Gastrocnemius medialis (tissue), 4 donors: ENCODE measurements at regions not wholly inside any gene's neighbourhood (a gene's known extent, or its start where the extent isn't known, plus 50 kb on each side); places are given as distances from the start of the nearest gene placed in this dataset.

ENCODE experiments used
- POLR2A ChIP-seq, 2 donors: fragments of 450-650 bp; IDR thresholded peaks; one replicate each; pipeline ENCODE4 v1.6.1; 2017; ENCODE audit warnings: antibody characterized with exemption in 2 of 2, mild to moderate bottlenecking in 2 of 2, moderate library complexity in 2 of 2
- TF ChIP-seq, protein P1 (sequence below), 5 experiments: fragments of 450-650 bp in 3 of 5; fragments of 200-600 bp in 2 of 5; sonication (generic) in 2 of 5; IDR thresholded peaks in 4 of 5; conservative IDR thresholded peaks in 1 of 5; 1 replicate in 4 of 5; 2 replicates in 1 of 5; pipeline ENCODE4 v1.5.1; 2016 to 2019; ENCODE audit warnings: antibody characterized with exemption in 5 of 5, mild to moderate bottlenecking in 3 of 5, moderate library complexity in 3 of 5

DNA sequence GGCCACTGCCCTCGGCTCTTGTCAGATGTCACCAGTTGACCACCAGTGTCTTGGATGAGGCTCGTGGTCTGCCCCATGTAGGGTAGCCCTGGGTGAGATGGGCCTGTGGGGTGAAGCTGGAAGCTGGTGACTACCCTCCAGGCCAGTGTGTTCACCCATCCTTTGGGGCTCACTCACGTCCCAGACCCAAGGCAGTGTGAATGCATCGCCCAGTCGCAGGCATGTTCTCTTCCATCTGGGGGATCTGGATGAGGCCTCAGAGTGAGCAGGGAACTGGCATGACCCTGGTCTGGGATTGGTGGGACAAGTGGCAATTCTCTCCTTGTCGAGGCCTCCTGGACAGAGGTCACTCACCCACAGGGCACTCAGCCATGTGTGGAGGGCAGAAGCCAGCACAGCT, 120.1 kb upstream of the PHACTR3 start:
- TF ChIP-seq, protein P1, sequence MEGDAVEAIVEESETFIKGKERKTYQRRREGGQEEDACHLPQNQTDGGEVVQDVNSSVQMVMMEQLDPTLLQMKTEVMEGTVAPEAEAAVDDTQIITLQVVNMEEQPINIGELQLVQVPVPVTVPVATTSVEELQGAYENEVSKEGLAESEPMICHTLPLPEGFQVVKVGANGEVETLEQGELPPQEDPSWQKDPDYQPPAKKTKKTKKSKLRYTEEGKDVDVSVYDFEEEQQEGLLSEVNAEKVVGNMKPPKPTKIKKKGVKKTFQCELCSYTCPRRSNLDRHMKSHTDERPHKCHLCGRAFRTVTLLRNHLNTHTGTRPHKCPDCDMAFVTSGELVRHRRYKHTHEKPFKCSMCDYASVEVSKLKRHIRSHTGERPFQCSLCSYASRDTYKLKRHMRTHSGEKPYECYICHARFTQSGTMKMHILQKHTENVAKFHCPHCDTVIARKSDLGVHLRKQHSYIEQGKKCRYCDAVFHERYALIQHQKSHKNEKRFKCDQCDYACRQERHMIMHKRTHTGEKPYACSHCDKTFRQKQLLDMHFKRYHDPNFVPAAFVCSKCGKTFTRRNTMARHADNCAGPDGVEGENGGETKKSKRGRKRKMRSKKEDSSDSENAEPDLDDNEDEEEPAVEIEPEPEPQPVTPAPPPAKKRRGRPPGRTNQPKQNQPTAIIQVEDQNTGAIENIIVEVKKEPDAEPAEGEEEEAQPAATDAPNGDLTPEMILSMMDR (IDR thresholded peaks at IDR 0.05 in 4 of 5, conservative IDR thresholded peaks at IDR 0.05 in 1 of 5) = no peak
- TF ChIP-seq POLR2A (IDR thresholded peaks at IDR 0.05) = no peak
